HG03280 (cell line): ENCODE measurements at regions not wholly inside any gene's neighbourhood (a gene's known extent, or its start where the extent isn't known, plus 50 kb on each side); places are given as distances from the start of the nearest gene placed in this dataset.
"Not testable (repeated sequence)": the region's sequence is repeated elsewhere in the genome, so short reads cannot be mapped to it uniquely, and the experiment has no call there.

Source experiments
- ATAC-seq: cut with Tn5 transposase; IDR thresholded peaks from one replicate; pipeline ENCODE4 v1.9.1; 2021; ENCODE audit warnings: mild to moderate bottlenecking, moderate library complexity; ENCODE audit not compliant: unreplicated experiment

- ATAC-seq: no peak
These were observed 1075.2 kb downstream of the PCDH9 start for GRCh38 chr13:66154976-66155375.

DNA sequence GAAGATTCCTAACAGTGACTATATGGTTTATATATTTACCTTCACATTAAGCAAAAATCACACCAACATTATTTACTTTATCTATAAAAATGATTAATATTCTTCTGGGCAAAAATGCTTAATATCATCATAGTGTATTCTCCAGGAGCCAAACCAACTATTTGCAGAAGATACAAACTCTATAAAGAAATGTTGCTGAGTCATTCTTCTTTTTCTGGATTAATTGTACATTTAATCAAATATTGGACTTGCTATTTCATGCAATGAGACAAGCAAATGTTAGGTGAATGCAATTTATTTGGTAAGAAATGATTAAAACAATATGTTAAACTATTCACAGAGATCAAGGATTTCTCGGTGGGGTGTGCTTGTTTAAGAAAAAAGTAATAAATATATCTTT is 1075.8 kb downstream of the PCDH9 start:
- ATAC-seq: no peak

- no peak for ATAC-seq
These were observed 1077.5 kb downstream of the PCDH9 start for GRCh38 chr13:66152596-66152995.

DNA sequence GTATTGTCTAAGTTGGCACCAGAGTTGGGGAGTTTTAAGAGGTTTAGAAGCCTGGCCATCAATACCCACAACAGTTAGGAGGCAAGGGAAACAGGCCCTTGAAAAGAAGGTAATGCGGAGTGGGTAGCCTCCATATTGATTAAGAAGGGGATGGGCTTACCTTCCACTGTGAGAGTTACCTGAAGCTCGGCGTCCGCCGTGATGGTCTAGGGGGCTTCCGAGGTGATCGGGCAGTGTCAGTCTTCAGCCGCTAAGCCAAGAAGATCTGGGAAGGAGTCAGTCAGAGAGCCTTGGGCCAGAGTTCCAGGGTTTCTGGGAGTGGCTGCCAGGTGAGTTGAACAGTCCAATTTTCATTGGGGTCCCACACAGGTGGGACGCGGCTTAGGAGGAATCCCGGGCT is 1085.8 kb downstream of the PCDH9 start:
- ATAC-seq: not testable (repeated sequence)

DNA sequence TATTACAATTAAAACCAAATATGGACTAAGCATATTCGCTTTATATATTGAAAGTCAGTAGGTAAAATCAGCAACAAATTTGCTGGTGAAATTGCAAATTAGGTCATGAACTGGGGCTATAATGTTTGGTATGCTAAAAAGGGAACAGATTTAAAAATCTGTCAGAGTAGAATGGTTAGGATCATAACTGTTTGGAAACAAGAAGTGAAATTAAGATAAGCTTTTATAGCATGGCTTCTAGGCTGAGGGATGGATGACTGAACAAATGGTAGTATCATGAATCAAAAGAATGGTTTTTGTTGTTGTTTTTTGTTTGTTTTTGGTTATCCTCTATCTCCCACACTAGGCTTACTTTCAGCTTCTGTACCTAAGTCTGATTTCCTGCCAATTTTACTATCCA is 1090.4 kb downstream of the PCDH9 start:
- peak; percentile 28 for ATAC-seq

DNA sequence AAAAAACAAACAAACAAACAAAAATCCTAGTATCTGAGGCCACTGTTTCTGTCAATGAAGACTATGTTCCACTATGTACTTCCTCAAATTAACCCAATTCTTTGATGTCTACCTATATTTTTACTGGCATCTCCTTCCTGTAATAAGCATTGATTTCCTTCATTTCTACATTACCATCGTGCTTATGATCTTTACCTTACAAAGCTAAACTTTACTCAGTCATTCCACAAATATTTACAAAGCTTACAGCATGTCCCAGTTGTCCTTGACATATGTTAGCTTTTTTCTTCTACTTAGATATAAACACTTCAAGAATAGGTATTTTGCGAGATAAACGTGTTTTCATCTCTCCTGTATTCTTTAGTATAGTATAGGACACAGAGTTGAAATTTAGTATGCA is 1090.9 kb downstream of the PCDH9 start:
- no peak for ATAC-seq

GRCh38 chr13:66138172-66138811 is 1091.8 kb downstream of the PCDH9 start:
- ATAC-seq: peak; percentile 89

GRCh38 chr13:66137384-66137783 is 1092.8 kb downstream of the PCDH9 start:
- no peak for ATAC-seq

GRCh38 chr13:66128692-66129269 is 1101.4 kb downstream of the PCDH9 start:
- peak; percentile 76 for ATAC-seq

DNA sequence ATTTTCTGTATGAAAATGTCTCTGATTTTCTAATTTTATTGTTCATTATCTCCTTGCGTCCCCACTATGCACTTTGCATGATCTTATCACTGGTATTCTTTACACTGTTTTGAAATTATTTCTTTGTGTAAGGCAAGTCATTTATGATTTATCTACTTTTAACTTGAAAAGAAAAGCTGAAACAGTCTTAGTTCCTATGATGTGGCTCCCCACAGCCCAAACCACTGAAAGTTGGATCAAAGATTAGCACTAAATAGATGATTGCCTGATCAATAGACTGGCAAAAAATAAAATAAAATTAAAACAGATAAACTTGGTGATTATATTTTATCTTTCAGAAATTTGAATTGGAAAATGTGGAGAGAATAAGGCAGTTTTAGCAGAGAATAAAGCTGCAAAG is 1101.9 kb downstream of the PCDH9 start:
- ATAC-seq: no peak

DNA sequence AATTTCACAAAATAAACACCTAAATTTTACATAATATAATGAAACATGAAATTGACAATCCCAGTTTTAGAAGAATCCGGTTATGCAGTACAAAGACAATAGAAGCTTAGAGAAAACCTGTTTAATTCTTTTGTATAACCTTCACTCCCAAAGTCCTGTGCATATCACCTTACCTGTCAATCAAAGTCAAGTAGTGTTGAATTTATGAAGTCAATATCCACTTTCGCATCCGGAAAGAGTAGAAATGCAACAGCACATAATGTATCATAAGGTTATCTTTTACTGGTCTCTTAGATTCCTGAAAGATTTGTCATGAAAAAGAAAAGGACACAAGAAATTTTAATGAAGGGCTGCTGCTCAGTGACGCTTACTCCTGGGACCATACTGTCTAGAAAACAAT is 1112.6 kb downstream of the PCDH9 start:
- ATAC-seq: no peak

GRCh38 chr13:66113882-66114526 is 1116.1 kb downstream of the PCDH9 start:
- no peak for ATAC-seq

DNA sequence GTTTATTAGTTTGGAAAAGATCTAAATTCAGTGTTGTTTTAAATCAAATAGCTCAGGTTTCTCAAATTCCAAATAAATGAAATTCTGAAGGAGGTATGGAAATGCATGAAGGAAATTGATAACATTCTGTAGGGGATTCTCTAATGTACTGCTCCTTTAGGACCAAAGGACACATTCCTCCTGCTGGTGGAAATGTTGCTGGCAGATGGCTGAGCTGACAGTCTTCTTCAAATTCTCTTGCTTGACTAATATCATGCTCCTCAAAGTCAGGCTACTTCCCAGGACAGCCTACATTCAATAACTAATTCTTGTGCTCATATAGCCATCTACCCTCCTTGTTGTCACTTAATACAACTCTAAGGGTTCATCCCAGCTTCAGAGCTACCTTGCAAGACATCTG is 1118.5 kb downstream of the PCDH9 start:
- ATAC-seq: no peak

DNA sequence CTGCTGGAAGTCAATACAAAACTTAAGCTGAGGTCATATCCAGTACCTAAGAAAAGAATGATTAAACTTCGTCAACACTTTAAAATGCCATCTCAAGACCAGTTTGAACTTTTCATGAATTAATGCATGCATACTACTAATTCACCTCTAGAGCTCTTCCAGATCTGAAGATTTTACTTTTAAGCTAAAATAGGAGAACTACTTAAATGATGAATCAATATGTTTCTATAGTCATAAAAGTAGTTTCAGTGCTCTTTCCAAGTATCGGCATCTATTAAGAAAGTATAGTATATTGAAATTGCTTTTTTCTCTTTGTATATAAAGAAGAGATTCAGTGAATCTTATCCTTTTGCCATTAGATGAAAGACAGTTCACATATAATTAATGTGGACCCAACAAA is 1123.9 kb downstream of the PCDH9 start:
- ATAC-seq: no peak

DNA sequence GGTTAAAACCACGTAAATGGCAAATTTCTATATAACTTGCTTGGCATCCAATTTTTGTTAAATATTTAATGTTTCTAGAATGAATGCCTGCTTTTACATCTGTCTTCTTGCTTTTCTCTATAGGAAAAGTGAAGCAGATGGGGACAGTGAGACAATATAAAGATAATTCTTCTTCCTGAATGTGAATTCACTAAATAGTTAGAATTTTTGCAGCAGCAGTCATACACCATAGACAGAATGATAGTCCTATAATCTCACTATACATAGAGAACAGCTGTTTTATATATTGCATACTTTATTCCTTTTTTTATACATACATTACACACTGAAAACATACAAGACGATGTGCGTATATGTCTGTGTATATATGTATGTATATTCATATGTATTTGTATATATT is 1127.3 kb downstream of the PCDH9 start:
- ATAC-seq: no peak

DNA sequence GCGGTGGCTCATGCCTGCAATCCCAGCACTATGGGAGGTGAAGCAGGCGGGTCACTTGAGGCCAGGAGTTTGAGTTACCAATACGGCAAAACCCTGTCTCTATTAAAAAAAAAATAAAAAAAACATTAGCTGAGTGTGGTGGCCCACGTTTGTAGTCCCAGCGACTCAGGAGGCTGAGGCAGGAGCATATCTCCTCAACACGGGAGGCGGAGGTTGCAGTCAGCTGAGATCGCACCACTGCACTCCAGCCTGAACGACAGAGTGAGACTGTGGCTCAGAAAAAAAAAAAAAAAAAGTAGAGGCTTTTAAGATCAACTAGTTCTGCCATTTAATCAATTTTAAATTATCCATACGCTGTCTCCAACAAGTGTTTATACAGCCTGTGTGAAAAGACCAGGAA is 1130.3 kb downstream of the PCDH9 start:
- ATAC-seq: no peak

DNA sequence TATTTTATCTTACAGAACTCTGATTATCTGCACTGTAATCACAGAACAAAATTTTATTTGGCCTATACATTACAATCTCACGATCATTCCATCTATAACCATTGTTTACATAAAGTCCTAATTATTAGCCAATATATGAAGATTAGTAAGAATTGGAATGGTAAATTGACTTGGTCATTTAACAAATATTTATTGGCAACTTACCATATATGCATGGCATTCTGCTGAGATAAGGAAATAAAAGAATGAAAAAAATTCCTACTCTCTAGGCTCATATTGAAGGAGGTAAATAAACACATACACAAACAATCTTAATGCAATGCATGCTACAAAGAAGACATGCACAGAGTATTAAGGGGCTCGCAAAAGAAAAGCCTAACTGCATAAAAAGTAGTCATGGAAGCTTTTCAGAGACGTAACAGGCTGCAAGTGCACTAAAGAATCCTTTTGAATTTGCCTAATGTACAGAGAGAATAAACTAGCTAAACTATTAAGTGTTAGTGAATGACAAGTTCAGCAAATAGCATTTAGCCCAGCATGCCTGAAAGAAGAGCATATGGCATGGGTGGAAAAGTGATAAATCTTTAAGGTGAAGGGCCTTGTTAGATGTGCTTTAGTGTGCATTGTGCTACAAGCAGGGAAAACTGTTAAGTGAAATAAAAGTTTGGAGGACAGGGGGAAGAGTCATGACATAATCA is 1131.1 kb downstream of the PCDH9 start:
- no peak for ATAC-seq

DNA sequence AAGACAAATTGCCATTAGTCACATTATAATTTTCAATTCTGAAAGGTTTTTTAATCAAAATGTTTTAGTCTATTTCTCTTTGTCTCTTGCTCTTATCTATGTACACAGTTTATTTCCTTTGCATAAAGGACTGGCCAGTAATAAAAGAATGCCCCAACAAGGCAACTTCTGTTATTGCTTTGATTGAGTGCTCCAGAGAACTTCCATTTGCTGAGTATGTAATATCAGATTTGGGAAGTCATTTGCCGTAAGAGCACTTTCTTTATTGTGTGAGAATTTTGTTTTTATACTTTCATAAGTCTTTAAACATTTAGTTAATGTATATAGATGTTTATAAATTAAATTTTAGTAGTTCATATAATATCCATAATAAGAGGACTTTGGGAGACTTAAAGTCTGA is 1140.4 kb downstream of the PCDH9 start:
- no peak for ATAC-seq

- ATAC-seq: no peak
These were observed 1142.8 kb downstream of the PCDH9 start for GRCh38 chr13:66087269-66087710.

GRCh38 chr13:66077132-66077689 is 1152.9 kb downstream of the PCDH9 start:
- no peak for ATAC-seq

- no peak for ATAC-seq
These were observed 1153.7 kb downstream of the PCDH9 start for GRCh38 chr13:66076417-66076816.
